ENCODE measurements at regions not wholly inside any gene's neighbourhood (a gene's known extent, or its start where the extent isn't known, plus 50 kb on each side); places are given as distances from the start of the nearest gene placed in this dataset.

DNA sequence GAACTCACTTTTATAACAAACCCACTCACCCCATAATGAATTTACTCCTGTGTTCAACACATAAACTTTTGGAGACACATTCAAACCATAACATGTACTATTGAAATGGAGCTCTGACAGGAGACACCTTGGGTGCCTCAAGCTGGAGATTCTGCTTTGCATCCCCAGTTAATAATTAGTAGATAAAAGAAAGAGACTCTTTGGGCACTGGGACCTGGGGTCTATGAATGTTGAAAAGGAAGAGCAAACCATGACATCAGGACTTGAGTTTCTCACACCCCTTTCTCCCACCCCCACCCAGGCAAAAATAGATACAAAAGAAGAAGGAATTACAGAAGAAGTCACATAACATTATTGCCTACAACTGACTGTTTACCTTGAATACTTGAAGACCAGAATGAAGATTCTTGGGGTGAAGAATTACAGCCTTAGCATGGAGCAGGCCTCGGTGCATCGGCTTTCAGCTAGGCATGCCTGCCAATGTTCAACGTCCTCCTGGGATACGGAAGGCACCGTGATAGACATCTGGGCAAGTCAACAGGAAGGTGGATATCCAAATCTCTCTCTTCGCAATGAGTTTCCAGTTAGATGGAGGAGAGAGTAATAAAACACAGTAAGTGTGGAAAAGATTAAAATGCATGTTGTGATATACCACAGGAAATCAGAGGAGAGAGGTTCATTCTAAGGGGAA lies 316.0 kb downstream of the TRIML1 start:
- peaks cover 0 to 6% of the 10 kb centered on the region in 2 donors for H3K9me3 ChIP-seq (ENCODE audit: control insufficient read depth in 2 of 2, insufficient read depth in 1 of 2, low read depth in 1 of 2, low read length in 1 of 2)
- no peaks in the 10 kb centered on the region for H3K36me3 ChIP-seq (ENCODE audit: control insufficient read depth in 2 of 2, insufficient read depth in 2 of 2, low read length in 1 of 2)
- H3K27ac ChIP-seq (ENCODE audit: low read depth in 2 of 2, low read length in 1 of 2): no peak overlapping the region
- WGBS, 2 donors: 76 to 89% methylated on average over 6 of the region's 6 CpGs
- H3K27me3 ChIP-seq (ENCODE audit: control insufficient read depth in 1 of 2, insufficient read depth in 2 of 2, low read length in 2 of 2): no peaks in the 10 kb centered on the region
- no peaks in the 10 kb centered on the region for H3K4me1 ChIP-seq (ENCODE audit: control insufficient read depth in 2 of 2, insufficient read depth in 2 of 2, low read length in 1 of 2)
- no peak overlapping the region for H3K4me3 ChIP-seq (ENCODE audit: low read depth in 1 of 2, low read length in 2 of 2)

DNA sequence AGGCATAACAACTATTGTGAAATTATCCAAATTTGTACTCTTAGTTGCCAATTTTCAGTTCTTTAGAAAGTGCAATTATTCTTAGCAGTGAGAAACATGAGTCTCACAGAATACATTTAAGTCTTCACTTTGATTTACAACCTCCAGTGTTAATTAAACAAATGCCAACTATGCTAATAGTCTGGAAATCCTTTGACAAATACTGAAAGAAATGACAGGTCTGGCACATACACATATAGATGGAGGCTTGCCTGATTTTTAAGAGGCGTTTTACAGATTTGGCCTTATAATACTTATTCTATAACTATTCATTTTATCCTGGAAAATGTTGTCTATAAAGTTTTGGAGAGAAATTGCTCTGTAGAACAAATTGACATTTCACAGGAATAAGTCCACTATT lies 320.1 kb downstream of the TRIML1 start:
- Histone ChIP-seq H3K4me1 (ENCODE audit: control insufficient read depth in 2 of 2, insufficient read depth in 2 of 2, low read length in 1 of 2) (no peaks in the 10 kb centered on the region), H3K9me3 (ENCODE audit: control insufficient read depth in 2 of 2, insufficient read depth in 1 of 2, low read depth in 1 of 2, low read length in 1 of 2) (peaks cover 0 to 6% of the 10 kb centered on the region in 2 donors), H3K4me3 (ENCODE audit: low read depth in 1 of 2, low read length in 2 of 2) (no peak overlapping the region), H3K27ac (ENCODE audit: low read depth in 2 of 2, low read length in 1 of 2) (no peak overlapping the region), H3K27me3 (ENCODE audit: control insufficient read depth in 1 of 2, insufficient read depth in 2 of 2, low read length in 2 of 2) (no peaks in the 10 kb centered on the region), H3K36me3 (ENCODE audit: control insufficient read depth in 2 of 2, insufficient read depth in 2 of 2, low read length in 1 of 2) (no peaks in the 10 kb centered on the region)
- WGBS, 2 donors: 35 to 48% methylated on average over 1 of the region's 1 CpG

DNA sequence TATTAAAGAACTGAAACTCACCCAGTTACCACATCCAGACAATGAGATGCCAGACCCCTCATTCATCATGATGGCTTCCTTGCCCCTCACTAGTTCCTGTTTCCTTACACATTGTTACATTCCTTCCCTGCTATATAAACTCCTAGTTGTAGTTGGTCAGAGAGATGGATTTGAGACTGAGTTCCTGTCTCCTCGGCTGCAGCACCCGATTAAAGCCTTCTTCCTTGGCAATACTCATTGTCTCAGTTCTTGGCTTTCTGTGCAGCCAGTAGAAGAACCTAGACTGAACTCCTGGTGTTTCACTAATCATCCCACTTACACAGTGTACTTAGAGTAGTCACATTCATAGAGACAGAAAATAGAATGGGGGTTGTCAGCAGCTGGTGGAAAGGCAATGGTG lies 324.7 kb downstream of the TRIML1 start:
- H3K4me1 ChIP-seq (ENCODE audit: control insufficient read depth in 2 of 2, insufficient read depth in 2 of 2, low read length in 1 of 2): no peaks in the 10 kb centered on the region
- 67 to 84% methylated on average over 2 of the region's 2 CpGs for WGBS, 2 donors
- no peaks in the 10 kb centered on the region for H3K36me3 ChIP-seq (ENCODE audit: control insufficient read depth in 2 of 2, insufficient read depth in 2 of 2, low read length in 1 of 2)

DNA sequence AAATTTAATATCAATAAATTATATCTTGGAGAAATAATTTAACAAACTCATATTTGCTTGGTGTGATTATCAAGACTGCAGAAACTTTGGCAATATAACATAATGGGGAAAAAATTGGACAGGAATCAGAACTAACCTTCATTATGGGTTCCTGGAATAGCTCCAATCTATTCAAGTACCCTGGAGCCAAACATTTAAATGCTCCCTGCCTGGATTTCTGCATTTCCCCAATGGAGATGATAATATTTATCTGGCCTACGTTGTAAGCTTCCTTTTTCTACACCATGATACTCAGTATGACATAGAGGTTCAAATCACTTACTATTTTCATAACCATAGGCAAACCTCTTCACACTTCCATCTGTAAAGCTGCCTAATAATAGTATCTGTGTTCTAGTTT lies 326.8 kb downstream of the TRIML1 start:
- no peak overlapping the region for H3K4me3 ChIP-seq (ENCODE audit: low read depth in 1 of 2, low read length in 2 of 2)
- 22 to 39% methylated on average over 1 of the region's 1 CpG for WGBS, 2 donors
- H3K9me3 ChIP-seq (ENCODE audit: control insufficient read depth in 2 of 2, insufficient read depth in 1 of 2, low read depth in 1 of 2, low read length in 1 of 2): no peaks in the 10 kb centered on the region
- no peaks in the 10 kb centered on the region for H3K27me3 ChIP-seq (ENCODE audit: control insufficient read depth in 1 of 2, insufficient read depth in 2 of 2, low read length in 2 of 2)
- no peaks in the 10 kb centered on the region for H3K36me3 ChIP-seq (ENCODE audit: control insufficient read depth in 2 of 2, insufficient read depth in 2 of 2, low read length in 1 of 2)
- H3K27ac ChIP-seq (ENCODE audit: low read depth in 2 of 2, low read length in 1 of 2): no peak overlapping the region
- no peaks in the 10 kb centered on the region for H3K4me1 ChIP-seq (ENCODE audit: control insufficient read depth in 2 of 2, insufficient read depth in 2 of 2, low read length in 1 of 2)

More for the DNA sequence above, 324.7 kb downstream of the TRIML1 start:
- H3K4me3 ChIP-seq (ENCODE audit: low read depth in 1 of 2, low read length in 2 of 2): no peak overlapping the region
- no peak overlapping the region for H3K27ac ChIP-seq (ENCODE audit: low read depth in 2 of 2, low read length in 1 of 2)
- H3K27me3 ChIP-seq (ENCODE audit: control insufficient read depth in 1 of 2, insufficient read depth in 2 of 2, low read length in 2 of 2): no peaks in the 10 kb centered on the region
- H3K9me3 ChIP-seq (ENCODE audit: control insufficient read depth in 2 of 2, insufficient read depth in 1 of 2, low read depth in 1 of 2, low read length in 1 of 2): no peaks in the 10 kb centered on the region

DNA sequence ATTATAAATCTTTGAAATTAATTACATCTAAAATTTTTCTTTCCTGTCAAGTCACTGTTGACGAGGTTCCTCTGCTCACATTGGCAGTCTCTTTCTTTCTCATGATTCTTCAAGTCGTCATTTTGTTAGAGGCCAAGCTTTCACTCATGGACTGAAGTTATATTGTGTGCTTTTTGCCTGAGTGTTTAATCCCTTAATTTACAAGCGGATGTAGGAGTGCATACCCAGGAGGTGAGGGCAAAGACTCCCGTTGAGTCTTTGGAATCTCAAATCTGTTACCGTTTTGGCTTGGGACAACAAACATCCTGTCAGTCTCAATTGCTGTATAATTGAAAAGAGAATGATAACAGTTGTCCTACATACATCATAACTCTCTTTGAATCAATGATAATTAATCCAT lies 345.0 kb downstream of the TRIML1 start:
- no peaks in the 10 kb centered on the region for H3K36me3 ChIP-seq (ENCODE audit: control insufficient read depth in 2 of 2, insufficient read depth in 2 of 2, low read length in 1 of 2)
- H3K4me1 ChIP-seq (ENCODE audit: control insufficient read depth in 2 of 2, insufficient read depth in 2 of 2, low read length in 1 of 2): no peaks in the 10 kb centered on the region
- no peaks in the 10 kb centered on the region for H3K9me3 ChIP-seq (ENCODE audit: control insufficient read depth in 2 of 2, insufficient read depth in 1 of 2, low read depth in 1 of 2, low read length in 1 of 2)
- H3K4me3 ChIP-seq (ENCODE audit: low read depth in 1 of 2, low read length in 2 of 2): no peak overlapping the region
- no peaks in the 10 kb centered on the region for H3K27me3 ChIP-seq (ENCODE audit: control insufficient read depth in 1 of 2, insufficient read depth in 2 of 2, low read length in 2 of 2)
- H3K27ac ChIP-seq (ENCODE audit: low read depth in 2 of 2, low read length in 1 of 2): no peak overlapping the region
- WGBS, 2 donors: 63% methylated on average over 5 of the region's 5 CpGs

DNA sequence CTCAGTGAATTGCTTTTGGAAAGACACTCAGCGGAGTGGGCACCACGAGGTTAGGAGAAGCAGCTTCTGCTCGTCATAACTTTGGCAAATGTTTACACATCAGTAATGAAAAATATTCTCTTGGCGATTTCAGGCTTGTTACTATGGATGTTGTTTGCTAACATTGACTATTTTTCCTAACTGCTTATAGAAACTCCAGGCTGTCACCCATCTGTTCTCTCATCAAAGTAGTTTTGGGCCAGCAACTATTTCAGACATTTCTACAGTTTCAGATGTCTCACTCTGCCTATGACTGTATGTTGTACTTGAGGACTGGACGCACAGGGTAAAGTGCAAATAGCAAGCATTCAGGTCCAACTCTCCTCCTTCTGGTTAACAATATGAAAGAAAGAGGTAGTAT lies 346.7 kb downstream of the TRIML1 start:
- Histone ChIP-seq H3K4me1 (ENCODE audit: control insufficient read depth in 2 of 2, insufficient read depth in 2 of 2, low read length in 1 of 2) (no peaks in the 10 kb centered on the region), H3K4me3 (ENCODE audit: low read depth in 1 of 2, low read length in 2 of 2) (no peak overlapping the region), H3K36me3 (ENCODE audit: control insufficient read depth in 2 of 2, insufficient read depth in 2 of 2, low read length in 1 of 2) (no peaks in the 10 kb centered on the region), H3K9me3 (ENCODE audit: control insufficient read depth in 2 of 2, insufficient read depth in 1 of 2, low read depth in 1 of 2, low read length in 1 of 2) (no peaks in the 10 kb centered on the region), H3K27ac (ENCODE audit: low read depth in 2 of 2, low read length in 1 of 2) (no peak overlapping the region), H3K27me3 (ENCODE audit: control insufficient read depth in 1 of 2, insufficient read depth in 2 of 2, low read length in 2 of 2) (no peaks in the 10 kb centered on the region)
- 50 to 54% methylated on average over 5 of the region's 5 CpGs for WGBS, 2 donors

DNA sequence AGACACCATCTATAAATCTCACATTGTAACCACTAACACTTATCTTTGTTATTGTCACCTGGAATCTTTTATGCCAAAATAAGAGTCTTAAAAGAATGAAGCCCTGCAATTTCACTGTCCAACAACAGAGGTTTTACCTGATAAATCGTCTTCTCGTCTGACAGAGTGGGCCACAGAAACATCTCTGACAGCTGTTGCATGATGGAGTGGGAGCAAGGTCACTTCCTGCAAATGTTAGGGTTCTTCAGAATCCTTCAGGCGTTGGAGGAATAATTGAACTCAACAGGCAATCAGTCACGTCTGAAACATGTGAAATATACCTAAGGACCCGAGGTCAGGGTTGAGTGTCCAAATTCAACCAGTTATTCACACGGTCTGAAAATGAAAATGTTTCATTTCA lies 353.6 kb downstream of the TRIML1 start:
- Histone ChIP-seq H3K27ac (ENCODE audit: low read depth in 2 of 2, low read length in 1 of 2) (no peak overlapping the region), H3K9me3 (ENCODE audit: control insufficient read depth in 2 of 2, insufficient read depth in 1 of 2, low read depth in 1 of 2, low read length in 1 of 2) (peaks cover 6% of the 10 kb centered on the region in 2 donors), H3K36me3 (ENCODE audit: control insufficient read depth in 2 of 2, insufficient read depth in 2 of 2, low read length in 1 of 2) (no peaks in the 10 kb centered on the region), H3K4me1 (ENCODE audit: control insufficient read depth in 2 of 2, insufficient read depth in 2 of 2, low read length in 1 of 2) (no peaks in the 10 kb centered on the region), H3K27me3 (ENCODE audit: control insufficient read depth in 1 of 2, insufficient read depth in 2 of 2, low read length in 2 of 2) (no peaks in the 10 kb centered on the region), H3K4me3 (ENCODE audit: low read depth in 1 of 2, low read length in 2 of 2) (no peak overlapping the region)
- whole genome bisulfite sequencing, 2 donors: 43 to 55% methylated on average over 6 of the region's 6 CpGs

DNA sequence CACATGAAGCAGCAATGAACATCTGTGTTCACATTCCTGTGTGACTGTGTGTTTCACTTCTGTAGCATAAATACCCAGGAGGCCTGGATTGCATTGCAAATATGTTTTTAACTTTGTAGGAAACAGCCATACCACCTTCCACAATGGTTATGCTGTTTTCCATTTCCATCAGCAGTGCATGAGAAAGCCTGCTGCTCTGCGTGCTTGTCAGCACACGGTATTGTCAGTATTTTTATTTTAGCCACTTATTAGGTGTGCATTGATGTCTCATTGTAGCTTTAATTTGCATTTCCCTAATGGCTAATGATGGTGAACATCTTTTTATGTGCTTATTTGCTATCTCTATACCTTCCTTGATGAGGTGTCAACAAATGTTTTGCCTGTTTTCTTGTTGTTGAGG lies 355.9 kb downstream of the TRIML1 start:
- 72 to 88% methylated on average over 2 of the region's 2 CpGs for WGBS, 2 donors
- no peaks in the 10 kb centered on the region for H3K36me3 ChIP-seq (ENCODE audit: control insufficient read depth in 2 of 2, insufficient read depth in 2 of 2, low read length in 1 of 2)
- H3K4me1 ChIP-seq (ENCODE audit: control insufficient read depth in 2 of 2, insufficient read depth in 2 of 2, low read length in 1 of 2): no peaks in the 10 kb centered on the region
- H3K27ac ChIP-seq (ENCODE audit: low read depth in 2 of 2, low read length in 1 of 2): no peak overlapping the region
- H3K9me3 ChIP-seq (ENCODE audit: control insufficient read depth in 2 of 2, insufficient read depth in 1 of 2, low read depth in 1 of 2, low read length in 1 of 2): peaks cover 6% of the 10 kb centered on the region in 2 donors
- no peaks in the 10 kb centered on the region for H3K27me3 ChIP-seq (ENCODE audit: control insufficient read depth in 1 of 2, insufficient read depth in 2 of 2, low read length in 2 of 2)
- no peak overlapping the region for H3K4me3 ChIP-seq (ENCODE audit: low read depth in 1 of 2, low read length in 2 of 2)

DNA sequence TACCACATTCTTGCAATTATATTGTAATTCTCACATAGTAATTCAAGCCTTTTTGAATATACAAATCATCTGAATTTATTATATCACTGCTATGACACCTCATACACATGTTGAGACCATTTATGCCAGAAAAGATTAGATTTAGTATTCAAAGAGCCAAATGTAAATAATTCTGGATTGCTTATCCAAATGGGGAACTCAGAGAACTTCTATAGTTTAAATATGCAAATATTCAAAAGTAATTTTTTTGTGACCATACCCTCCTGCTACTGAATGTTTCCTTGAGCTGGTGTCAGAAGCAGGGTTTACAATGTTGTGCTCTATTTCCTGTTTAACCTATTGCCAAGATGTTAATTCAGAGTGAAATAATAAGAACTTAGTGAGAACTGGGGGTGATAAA lies 372.2 kb downstream of the TRIML1 start:
- peaks cover 0 to 4% of the 10 kb centered on the region in 2 donors for H3K9me3 ChIP-seq (ENCODE audit: control insufficient read depth in 2 of 2, insufficient read depth in 1 of 2, low read depth in 1 of 2, low read length in 1 of 2)
- no peak overlapping the region for H3K27ac ChIP-seq (ENCODE audit: low read depth in 2 of 2, low read length in 1 of 2)
- no peaks in the 10 kb centered on the region for H3K4me1 ChIP-seq (ENCODE audit: control insufficient read depth in 2 of 2, insufficient read depth in 2 of 2, low read length in 1 of 2)
- no peaks in the 10 kb centered on the region for H3K36me3 ChIP-seq (ENCODE audit: control insufficient read depth in 2 of 2, insufficient read depth in 2 of 2, low read length in 1 of 2)
- H3K4me3 ChIP-seq (ENCODE audit: low read depth in 1 of 2, low read length in 2 of 2): no peak overlapping the region
- H3K27me3 ChIP-seq (ENCODE audit: control insufficient read depth in 1 of 2, insufficient read depth in 2 of 2, low read length in 2 of 2): no peaks in the 10 kb centered on the region

DNA sequence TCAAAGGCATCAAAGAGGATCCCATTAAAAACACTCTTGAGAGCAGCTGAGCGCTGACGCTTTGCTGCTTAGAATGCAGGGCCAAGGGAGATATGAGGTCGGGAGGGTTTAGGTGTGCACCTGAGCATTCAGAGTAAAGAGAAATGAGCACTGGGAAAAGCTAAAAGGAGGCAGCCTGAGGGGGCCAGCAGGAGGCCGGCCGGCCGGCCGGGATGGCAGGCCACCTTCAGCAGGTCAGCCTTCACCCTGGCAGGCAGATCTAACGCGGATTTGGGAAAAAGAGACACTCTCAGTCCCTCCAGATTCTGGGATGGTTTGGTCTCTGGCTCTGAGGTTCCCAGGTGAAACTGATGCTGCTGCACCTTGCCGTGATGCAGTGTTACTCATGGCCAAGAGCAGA lies 393.5 kb downstream of the TRIML1 start:
- no peaks in the 10 kb centered on the region for H3K4me1 ChIP-seq (ENCODE audit: control insufficient read depth in 2 of 2, insufficient read depth in 2 of 2, low read length in 1 of 2)
- H3K27ac ChIP-seq (ENCODE audit: low read depth in 2 of 2, low read length in 1 of 2): no peak overlapping the region
- no peaks in the 10 kb centered on the region for H3K36me3 ChIP-seq (ENCODE audit: control insufficient read depth in 2 of 2, insufficient read depth in 2 of 2, low read length in 1 of 2)
- no peak overlapping the region for H3K4me3 ChIP-seq (ENCODE audit: low read depth in 1 of 2, low read length in 2 of 2)
- no peaks in the 10 kb centered on the region for H3K27me3 ChIP-seq (ENCODE audit: control insufficient read depth in 1 of 2, insufficient read depth in 2 of 2, low read length in 2 of 2)
- H3K9me3 ChIP-seq (ENCODE audit: control insufficient read depth in 2 of 2, insufficient read depth in 1 of 2, low read depth in 1 of 2, low read length in 1 of 2): peaks cover 0 to 3% of the 10 kb centered on the region in 2 donors
- 77 to 79% methylated on average over 10 of the region's 10 CpGs for WGBS, 2 donors

Data from esophagus (tissue), 2 donors.